Trophoblast cell (in vitro differentiated cells and primary cell): ENCODE measurements at regions not wholly inside any gene's neighbourhood (a gene's known extent, or its start where the extent isn't known, plus 50 kb on each side); places are given as distances from the start of the nearest gene placed in this dataset.

Experiments
- DNase-seq, 2 donors: peaks; one replicate each; pipeline ENCODE4 v3.0.0-alpha.2; 2016
- H2AFZ ChIP-seq: 2 replicates; pipeline ENCODE4 v1.6.1; 2013; ENCODE audit warnings: low read length, moderate library complexity, mild to moderate bottlenecking; ENCODE audit not compliant: insufficient read depth, poor library complexity
- H2AK5ac ChIP-seq: 2 replicates; pipeline ENCODE4 v1.6.1; 2013; ENCODE audit warnings: mild to moderate bottlenecking, low read length
- H2BK120ac ChIP-seq: 2 replicates; pipeline ENCODE4 v1.6.1; 2013; ENCODE audit warnings: low read length, mild to moderate bottlenecking, moderate library complexity; ENCODE audit not compliant: insufficient read depth, poor library complexity
- H2BK12ac ChIP-seq: 2 replicates; pipeline ENCODE4 v1.6.1; 2013; ENCODE audit warnings: mild to moderate bottlenecking, low read length, moderate library complexity
- H2BK5ac ChIP-seq: 2 replicates; pipeline ENCODE4 v1.6.1; 2013; ENCODE audit warnings: low read length, low read depth, moderate library complexity, mild to moderate bottlenecking; ENCODE audit not compliant: poor library complexity
- H3K14ac ChIP-seq: 2 replicates; pipeline ENCODE4 v1.6.1; 2013; ENCODE audit warnings: mild to moderate bottlenecking, low read length
- H3K18ac ChIP-seq: 2 replicates; pipeline ENCODE4 v1.6.1; 2013; ENCODE audit warnings: mild to moderate bottlenecking, low read length
- H3K23ac ChIP-seq: 2 replicates; pipeline ENCODE4 v1.6.1; 2013; ENCODE audit warnings: low read length
- H3K27ac ChIP-seq: 2 replicates; pipeline ENCODE4 v1.5.1; 2013; ENCODE audit warnings: low read depth, mild to moderate bottlenecking, inconsistent platforms, low read length, moderate library complexity
- H3K27me3 ChIP-seq: 2 replicates; pipeline ENCODE4 v1.6.1; 2013; ENCODE audit warnings: inconsistent platforms, mild to moderate bottlenecking, low read length, moderate library complexity; ENCODE audit not compliant: insufficient read depth
- H3K36me3 ChIP-seq, 2 experiments: 1 replicate in 1 of 2; 2 replicates in 1 of 2; pipeline ENCODE4 v1.6.1; 2013; ENCODE audit warnings: low read length in 2 of 2, mild to moderate bottlenecking in 2 of 2, moderate library complexity in 1 of 2; ENCODE audit not compliant: insufficient read depth in 2 of 2, control insufficient read depth in 1 of 2
- H3K4ac ChIP-seq: 2 replicates; pipeline ENCODE4 v1.6.1; 2013; ENCODE audit warnings: low read depth, mild to moderate bottlenecking, low read length, moderate library complexity
- H3K4me1 ChIP-seq, 2 experiments: 1 replicate in 1 of 2; 2 replicates in 1 of 2; pipeline ENCODE4 v1.6.1; 2013; ENCODE audit warnings: low read length in 2 of 2, mild to moderate bottlenecking in 2 of 2, moderate library complexity in 1 of 2; ENCODE audit not compliant: insufficient read depth in 2 of 2, control insufficient read depth in 1 of 2
- H3K4me2 ChIP-seq: 2 replicates; pipeline ENCODE4 v1.6.1; 2013; ENCODE audit warnings: inconsistent platforms, mild to moderate bottlenecking, low read length, moderate library complexity
- H3K4me3 ChIP-seq: 2 replicates; pipeline ENCODE4 v1.5.1; 2013; ENCODE audit warnings: mild to moderate bottlenecking, low read depth, low read length, inconsistent platforms
- H3K79me1 ChIP-seq: one replicate; pipeline ENCODE4 v1.6.1; 2013; ENCODE audit warnings: low read length
- H3K79me2 ChIP-seq: 2 replicates; pipeline ENCODE4 v1.6.1; 2013; ENCODE audit warnings: low read length, mild to moderate bottlenecking; ENCODE audit not compliant: control insufficient read depth, insufficient read depth, poor library complexity
- H3K9ac ChIP-seq: 2 replicates; pipeline ENCODE4 v1.6.1; 2013; ENCODE audit warnings: mild to moderate bottlenecking, low read length
- H3K9me3 ChIP-seq: 2 replicates; pipeline ENCODE4 v1.6.1; 2013; ENCODE audit warnings: low read depth, mild to moderate bottlenecking, control low read depth, inconsistent platforms, low read length; ENCODE audit not compliant: insufficient read depth
- H4K12ac ChIP-seq: 2 replicates; pipeline ENCODE4 v1.6.1; 2013; ENCODE audit warnings: low read depth, mild to moderate bottlenecking, low read length, moderate library complexity
- H4K8ac ChIP-seq: 2 replicates; pipeline ENCODE4 v1.6.1; 2013; ENCODE audit warnings: low read depth, mild to moderate bottlenecking, low read length, moderate library complexity
- H4K91ac ChIP-seq: one replicate; pipeline ENCODE4 v1.6.1; 2013; ENCODE audit warnings: low read depth, mild to moderate bottlenecking, low read length, moderate library complexity
- WGBS: extraction: QIAGEN DNeasy Blood & Tissue Kit; methylation state at CpG from one replicate; pipeline ENCODE4 v1.1.7; 2013; ENCODE audit warnings: missing lambda C conversion rate; ENCODE audit not compliant: insufficient read length, insufficient coverage; ENCODE audit errors: extremely low coverage; 5-methylcytosine and 5-hydroxymethylcytosine counted together

DNA sequence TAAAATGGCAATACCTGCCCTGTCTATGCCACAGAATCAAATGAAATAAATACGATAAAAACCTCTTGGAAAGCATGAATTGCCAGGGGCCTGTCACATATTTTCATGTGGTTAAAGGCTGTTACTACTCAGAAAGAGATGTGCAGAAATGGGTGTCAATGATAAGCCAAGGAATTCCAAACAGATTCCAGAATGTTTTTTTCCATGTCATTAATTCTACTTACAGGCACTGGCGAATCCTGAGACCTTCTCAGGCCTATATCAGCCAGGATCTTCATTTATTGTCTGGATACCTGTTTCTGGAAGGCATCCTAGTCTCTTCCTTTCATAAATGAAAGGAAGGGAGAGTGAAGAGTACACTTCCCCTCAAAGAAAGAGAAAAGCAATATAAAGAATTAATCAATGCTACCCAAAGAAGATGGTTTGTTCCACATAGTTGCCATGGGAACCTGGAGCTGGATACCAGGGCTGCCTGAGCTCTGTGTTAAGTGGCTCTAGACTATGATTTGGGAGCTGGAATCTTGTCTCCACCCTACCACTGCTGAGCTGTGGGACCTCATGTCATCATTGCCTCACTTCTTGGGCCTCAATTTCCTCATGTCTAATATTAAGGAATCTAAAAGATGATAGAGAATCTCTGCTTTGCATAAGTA, 335.1 kb upstream of the SKOR2 start:
- no peak overlapping the region for H2AK5ac ChIP-seq
- no peak overlapping the region for H3K4me2 ChIP-seq
- DNase-seq, result no peak
- no peak overlapping the region for H3K23ac ChIP-seq
- no peak overlapping the region for H3K14ac ChIP-seq
- no peak overlapping the region for H2AFZ ChIP-seq
- no peak overlapping the region for H4K8ac ChIP-seq
- no peak overlapping the region for H2BK120ac ChIP-seq
- H3K27ac ChIP-seq, result no peak overlapping the region
- no peaks in the 10 kb centered on the region for H3K79me1 ChIP-seq
- no peaks in the 10 kb centered on the region for H3K79me2 ChIP-seq
- no peak overlapping the region for H2BK12ac ChIP-seq
- no peaks in the 10 kb centered on the region for H3K4me1 ChIP-seq
- H3K27me3 ChIP-seq, result no peaks in the 10 kb centered on the region
- H3K36me3 ChIP-seq, result no peaks in the 10 kb centered on the region
- H3K4me3 ChIP-seq, result no peak overlapping the region
- H3K4ac ChIP-seq, result no peak overlapping the region
- H4K91ac ChIP-seq, result no peak overlapping the region
- H2BK5ac ChIP-seq, result no peak overlapping the region
- H3K18ac ChIP-seq, result no peak overlapping the region
- H4K12ac ChIP-seq, result no peak overlapping the region
- no peaks in the 10 kb centered on the region for H3K9me3 ChIP-seq
- H3K9ac ChIP-seq, result no peak overlapping the region
- no CpG with 5 or more reads among the region's 2 CpGs for WGBS

DNA sequence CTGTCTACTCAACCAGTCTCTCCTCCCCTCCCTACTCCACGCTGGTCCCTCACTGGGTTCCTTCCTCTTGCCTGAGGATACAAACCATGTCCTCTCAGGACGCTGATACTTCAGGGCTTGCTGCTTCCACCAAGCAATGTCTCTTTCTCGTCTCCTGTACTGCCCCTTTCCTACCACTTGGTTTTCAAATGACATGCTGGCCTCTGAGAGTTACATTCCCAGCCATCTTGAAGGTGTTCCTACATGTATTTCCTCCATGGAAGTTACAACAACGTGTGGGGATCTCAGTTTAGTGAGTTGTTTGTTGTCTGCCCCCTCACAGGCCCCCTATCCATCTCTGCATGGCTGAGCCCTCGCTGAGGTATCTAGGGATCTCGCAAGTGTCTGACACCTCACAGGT, 334.5 kb upstream of the SKOR2 start:
- H4K91ac ChIP-seq, result no peak overlapping the region
- H3K36me3 ChIP-seq, result no peaks in the 10 kb centered on the region
- no peak overlapping the region for H3K27ac ChIP-seq
- no peak overlapping the region for H3K4me3 ChIP-seq
- H2AK5ac ChIP-seq, result no peak overlapping the region
- H2BK120ac ChIP-seq, result no peak overlapping the region
- no peak overlapping the region for H2BK12ac ChIP-seq
- no peaks in the 10 kb centered on the region for H3K79me1 ChIP-seq
- no peaks in the 10 kb centered on the region for H3K4me1 ChIP-seq
- no peak overlapping the region for H2BK5ac ChIP-seq
- no peak overlapping the region for H2AFZ ChIP-seq
- H3K27me3 ChIP-seq, result no peaks in the 10 kb centered on the region
- WGBS, result no CpG with 5 or more reads among the region's 6 CpGs
- H3K79me2 ChIP-seq, result no peaks in the 10 kb centered on the region
- H3K23ac ChIP-seq, result no peak overlapping the region
- no peak overlapping the region for H4K12ac ChIP-seq
- H3K9me3 ChIP-seq, result no peaks in the 10 kb centered on the region
- no peak overlapping the region for H3K14ac ChIP-seq
- no peak overlapping the region for H3K4ac ChIP-seq
- no peak overlapping the region for H4K8ac ChIP-seq
- no peak overlapping the region for H3K18ac ChIP-seq
- no peak overlapping the region for H3K4me2 ChIP-seq
- H3K9ac ChIP-seq, result no peak overlapping the region
- no peak for DNase-seq

DNA sequence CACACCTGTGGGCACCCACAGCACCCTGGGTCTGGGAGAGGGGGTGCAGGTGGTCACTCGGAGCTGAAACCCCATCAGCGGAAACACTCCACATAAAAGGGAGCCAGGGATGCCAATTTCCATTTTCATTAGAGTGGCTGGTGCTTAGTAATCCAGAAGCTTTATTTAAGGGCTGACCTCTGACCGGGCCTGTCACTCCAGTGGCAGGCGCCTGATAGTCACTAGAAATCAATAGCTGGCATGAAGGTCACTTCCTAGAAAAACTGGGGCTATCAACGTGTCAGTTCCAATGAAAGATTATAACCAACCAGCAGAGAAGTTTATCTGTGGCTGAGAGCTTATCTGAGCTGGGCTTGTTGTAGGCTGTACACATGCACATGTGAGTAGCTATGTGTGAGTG, 333.7 kb upstream of the SKOR2 start:
- H4K12ac ChIP-seq, result no peak overlapping the region
- H4K91ac ChIP-seq, result no peak overlapping the region
- no peak overlapping the region for H2AK5ac ChIP-seq
- no peaks in the 10 kb centered on the region for H3K27me3 ChIP-seq
- H3K9ac ChIP-seq, result no peak overlapping the region
- no peak overlapping the region for H2AFZ ChIP-seq
- no peak overlapping the region for H3K27ac ChIP-seq
- H3K4ac ChIP-seq, result no peak overlapping the region
- no peaks in the 10 kb centered on the region for H3K9me3 ChIP-seq
- WGBS, result no CpG with 5 or more reads among the region's 5 CpGs
- no peak overlapping the region for H2BK12ac ChIP-seq
- no peak overlapping the region for H3K14ac ChIP-seq
- no peak overlapping the region for H3K4me2 ChIP-seq
- H3K18ac ChIP-seq, result no peak overlapping the region
- no peak overlapping the region for H2BK5ac ChIP-seq
- no peak overlapping the region for H4K8ac ChIP-seq
- DNase-seq, result no peak
- no peak overlapping the region for H2BK120ac ChIP-seq
- no peak overlapping the region for H3K23ac ChIP-seq
- H3K36me3 ChIP-seq, result no peaks in the 10 kb centered on the region
- H3K4me1 ChIP-seq, result no peaks in the 10 kb centered on the region
- no peaks in the 10 kb centered on the region for H3K79me2 ChIP-seq
- no peak overlapping the region for H3K4me3 ChIP-seq
- H3K79me1 ChIP-seq, result no peaks in the 10 kb centered on the region

DNA sequence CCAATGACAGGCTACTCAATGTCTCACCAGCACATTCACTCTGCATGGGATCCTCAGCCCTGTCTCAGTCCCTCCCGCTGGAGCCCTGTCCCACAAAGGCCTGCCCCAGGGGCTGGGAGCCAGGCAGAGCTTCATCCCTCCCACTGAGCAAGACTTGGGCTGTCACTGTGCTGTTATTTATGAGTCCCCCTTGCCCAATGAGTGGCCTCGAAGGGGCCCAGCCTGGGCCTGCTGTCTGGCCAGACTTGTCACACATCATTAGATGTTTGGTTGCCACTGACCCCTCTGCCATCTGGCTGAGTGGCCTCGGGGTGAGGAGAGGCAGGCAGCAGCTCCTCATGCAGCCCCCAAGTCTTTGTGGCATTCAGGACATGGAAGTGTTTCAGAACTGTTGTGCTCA, 330.6 kb upstream of the SKOR2 start:
- Histone ChIP-seq H3K36me3 (no peaks in the 10 kb centered on the region), H3K9me3 (no peaks in the 10 kb centered on the region), H3K4me2 (no peak overlapping the region), H2BK12ac (no peak overlapping the region), H2AFZ (no peak overlapping the region), H3K79me1 (no peaks in the 10 kb centered on the region), H2BK5ac (no peak overlapping the region), H3K23ac (no peak overlapping the region), H3K9ac (no peak overlapping the region), H3K14ac (no peak overlapping the region), H3K27ac (no peak overlapping the region), H3K79me2 (no peaks in the 10 kb centered on the region), H4K12ac (no peak overlapping the region), H2AK5ac (no peak overlapping the region), H3K18ac (no peak overlapping the region), H4K8ac (no peak overlapping the region), H3K4me1 (no peaks in the 10 kb centered on the region), H4K91ac (no peak overlapping the region), H2BK120ac (no peak overlapping the region), H3K4ac (no peak overlapping the region), H3K4me3 (no peak overlapping the region), H3K27me3 (no peaks in the 10 kb centered on the region)
- no peak for DNase-seq
- WGBS, result no CpG with 5 or more reads among the region's 3 CpGs
